GM23338 (cell line): ENCODE measurements at regions not wholly inside any gene's neighbourhood (a gene's known extent, or its start where the extent isn't known, plus 50 kb on each side); places are given as distances from the start of the nearest gene placed in this dataset.

ENCODE experiments used
- ATAC-seq: fragments of 200-7000 bp; cut with Tn5 transposase; 3 replicates; pipeline ENCODE4 v1.9.1; 2020
- DNase-seq: peaks from one replicate; pipeline ENCODE4 v3.0.0-alpha.2; 2015; ENCODE audit warnings: low spot score
- H2AFZ ChIP-seq: fragments of 200-600 bp; sonication (generic); 2 replicates; pipeline ENCODE4 v1.8.0; 2016; ENCODE audit warnings: antibody characterized with exemption, mild to moderate bottlenecking, moderate library complexity
- H3F3A ChIP-seq: fragments of 200-600 bp; sonication (generic); replicated peaks from 2 replicates; pipeline ENCODE4 v1.8.0; 2017; ENCODE audit warnings: antibody characterized with exemption, mixed run types, low read depth
- H3K27ac ChIP-seq: fragments of 200-600 bp; sonication (generic); 2 replicates; pipeline ENCODE4 v1.6.1; 2016; ENCODE audit warnings: low read depth
- H3K27me3 ChIP-seq: fragments of 200-600 bp; sonication (generic); 2 replicates; pipeline ENCODE4 v1.8.0; 2016; ENCODE audit warnings: mild to moderate bottlenecking, mixed run types, moderate library complexity; ENCODE audit not compliant: insufficient read depth
- H3K36me3 ChIP-seq: fragments of 200-600 bp; sonication (generic); 2 replicates; pipeline ENCODE4 v1.8.0; 2016; ENCODE audit warnings: mild to moderate bottlenecking; ENCODE audit not compliant: insufficient read depth
- H3K4me1 ChIP-seq: fragments of 200-600 bp; sonication (generic); 2 replicates; pipeline ENCODE4 v1.8.0; 2016; ENCODE audit warnings: mild to moderate bottlenecking, moderate library complexity; ENCODE audit not compliant: insufficient read depth
- H3K4me2 ChIP-seq: fragments of 200-600 bp; sonication (generic); 2 replicates; pipeline ENCODE4 v1.7.1; 2017; ENCODE audit warnings: mixed run types
- H3K4me3 ChIP-seq: fragments of 200-600 bp; sonication (generic); 2 replicates; pipeline ENCODE4 v1.6.1; 2016; ENCODE audit warnings: mixed run types
- H3K79me2 ChIP-seq: fragments of 200-600 bp; sonication (generic); replicated peaks from 2 replicates; pipeline ENCODE4 v1.8.0; 2017; ENCODE audit warnings: mild to moderate bottlenecking; ENCODE audit not compliant: insufficient read depth
- H3K9me2 ChIP-seq: fragments of 200-600 bp; sonication (generic); 2 replicates; pipeline ENCODE4 v1.8.0; 2017; ENCODE audit not compliant: insufficient read depth
- H4K20me1 ChIP-seq: fragments of 200-600 bp; sonication (generic); replicated peaks from 2 replicates; pipeline ENCODE4 v1.8.0; 2017; ENCODE audit warnings: mild to moderate bottlenecking; ENCODE audit not compliant: insufficient read depth
- H3K27ac Mint-ChIP-seq: 2 replicates; pipeline ENCODE4 v1.8.0; 2020; ENCODE audit warnings: inconsistent platforms, mild to moderate bottlenecking, moderate library complexity, mixed read lengths
- H3K27me3 Mint-ChIP-seq: 3 replicates; pipeline ENCODE4 v1.8.0; 2022; ENCODE audit warnings: low read depth, mild to moderate bottlenecking, moderate library complexity, mixed read lengths, inconsistent platforms; ENCODE audit not compliant: insufficient read depth, poor library complexity
- H3K36me3 Mint-ChIP-seq: 3 replicates; pipeline ENCODE4 v1.8.0; 2021; ENCODE audit warnings: low read depth, mild to moderate bottlenecking, inconsistent platforms, moderate library complexity, mixed read lengths
- H3K4me1 Mint-ChIP-seq: 3 replicates; pipeline ENCODE4 v1.8.0; 2020; ENCODE audit warnings: mild to moderate bottlenecking, inconsistent platforms, mixed read lengths
- H3K4me3 Mint-ChIP-seq: 3 replicates; pipeline ENCODE4 v1.8.0; 2021; ENCODE audit warnings: moderate library complexity, mild to moderate bottlenecking, inconsistent platforms, mixed read lengths
- H3K9me3 Mint-ChIP-seq: 3 replicates; pipeline ENCODE4 v1.8.0; 2020; ENCODE audit warnings: moderate library complexity, mild to moderate bottlenecking, inconsistent platforms, mixed read lengths
- ETS1 ChIP-seq: IDR thresholded peaks from 2 replicates; pipeline ENCODE4 v1.6.1; 2016; ENCODE audit warnings: antibody characterized with exemption
- EZH2 ChIP-seq: fragments of 200-600 bp; sonication (generic); IDR thresholded peaks from one replicate; pipeline ENCODE4 v1.8.0; 2017; ENCODE audit warnings: antibody characterized with exemption, mild to moderate bottlenecking, low read depth; ENCODE audit not compliant: unreplicated experiment
- JUNB ChIP-seq: IDR thresholded peaks from one replicate; pipeline ENCODE4 v1.6.1; 2016; ENCODE audit warnings: antibody characterized with exemption; ENCODE audit not compliant: unreplicated experiment
- POLR2AphosphoS5 ChIP-seq: IDR thresholded peaks from 2 replicates; pipeline ENCODE4 v1.6.1; 2016; ENCODE audit warnings: antibody characterized with exemption, low read depth
- REST ChIP-seq: IDR thresholded peaks from one replicate; pipeline ENCODE4 v1.6.1; 2018; ENCODE audit warnings: antibody characterized with exemption; ENCODE audit not compliant: unreplicated experiment
- STAT1 ChIP-seq: IDR thresholded peaks from one replicate; pipeline ENCODE4 v1.6.1; 2016; ENCODE audit warnings: antibody characterized with exemption; ENCODE audit not compliant: unreplicated experiment
- ZNF462 ChIP-seq: fragments of 250-450 bp; sonication (Bioruptor Pico); IDR thresholded peaks from 2 replicates; pipeline ENCODE4 v1.5.0; 2020; ENCODE audit warnings: mild to moderate bottlenecking, moderate library complexity

DNA sequence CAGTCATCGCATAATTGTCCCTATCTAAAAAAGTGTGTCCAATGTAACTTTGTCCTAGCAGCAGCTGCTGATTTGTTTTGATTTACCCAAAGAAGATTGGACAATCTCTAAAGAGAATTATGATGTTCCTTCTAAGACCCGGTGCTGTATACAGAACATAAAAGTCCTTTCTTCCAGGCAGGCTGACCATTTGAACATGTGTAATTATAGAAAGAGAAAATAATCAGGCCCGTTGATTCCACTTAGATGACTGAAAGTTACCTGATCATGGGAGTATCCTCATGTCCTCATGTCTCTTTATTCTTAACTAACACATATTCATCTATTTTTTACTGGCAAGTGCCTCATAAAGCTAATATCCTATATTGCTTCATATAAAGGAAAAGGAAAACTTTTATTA, 164.1 kb upstream of the MRPS30 start:
- Histone ChIP-seq H3K9me2 (no peaks in the 10 kb centered on the region), H3K27me3 (no peaks in the 10 kb centered on the region), H3K79me2 (no peaks in the 10 kb centered on the region), H3K4me1 (no peaks in the 10 kb centered on the region), H3F3A (no peaks in the 10 kb centered on the region), H3K4me3 (no peak overlapping the region), H3K36me3 (no peaks in the 10 kb centered on the region), H2AFZ (no peak overlapping the region), H3K27ac (no peak overlapping the region), H3K4me2 (no peak overlapping the region), H4K20me1 (no peaks in the 10 kb centered on the region)
- H3K36me3 Mint-ChIP-seq = no peaks in the 10 kb centered on the region
- no peak for TF ChIP-seq ETS1
- TF ChIP-seq REST = no peak
- no peak for TF ChIP-seq STAT1
- no peak for TF ChIP-seq POLR2AphosphoS5
- TF ChIP-seq EZH2 = no peak
- no peaks in the 10 kb centered on the region for H3K4me1 Mint-ChIP-seq
- no peak overlapping the region for H3K4me3 Mint-ChIP-seq
- no peaks in the 10 kb centered on the region for H3K27me3 Mint-ChIP-seq
- H3K9me3 Mint-ChIP-seq = peaks cover 3% of the 10 kb centered on the region; the same call in 1 of the 3 replicates
- DNase-seq (no peak), ATAC-seq (no peak)
- H3K27ac Mint-ChIP-seq = no peak overlapping the region

DNA sequence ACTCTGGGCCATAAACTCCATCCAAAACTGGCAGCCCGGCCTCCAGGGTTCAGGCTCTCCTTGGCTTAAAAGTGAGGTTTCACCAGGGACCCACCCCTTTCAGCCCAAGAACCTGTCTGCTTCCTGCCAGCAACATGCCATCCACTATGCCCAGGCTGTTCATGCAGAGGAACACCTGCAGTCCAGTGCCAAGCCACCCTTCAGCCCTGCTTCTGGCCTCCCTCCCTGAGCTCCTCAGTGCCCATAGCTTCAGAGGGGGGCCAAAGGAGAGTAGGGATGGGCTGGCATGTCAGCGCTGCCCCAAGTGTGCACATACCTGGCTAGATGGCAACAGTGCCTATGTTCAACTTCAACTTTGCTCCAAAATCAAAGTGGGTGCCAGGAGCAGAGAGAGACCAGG, 166.9 kb upstream of the MRPS30 start:
- DNase-seq (no peak), ATAC-seq (no peak)
- H2AFZ ChIP-seq = no peak overlapping the region
- H3K4me1 Mint-ChIP-seq = 0 out of 3 replicates have a peak, but pooled peaks cover 3% of the 10 kb centered on the region
- peaks cover 2% of the 10 kb centered on the region; the same call in 1 of the 2 replicates for H3K9me2 ChIP-seq
- no peaks in the 10 kb centered on the region for H3F3A ChIP-seq
- no peaks in the 10 kb centered on the region for H3K4me1 ChIP-seq
- H3K4me3 ChIP-seq = no peak overlapping the region
- H3K27me3 ChIP-seq = no peaks in the 10 kb centered on the region
- no peak overlapping the region for H3K4me2 ChIP-seq
- no peaks in the 10 kb centered on the region for H4K20me1 ChIP-seq
- H3K27ac ChIP-seq = no peak overlapping the region
- H3K9me3 Mint-ChIP-seq = peaks cover 3% of the 10 kb centered on the region; the same call in 1 of the 3 replicates
- peaks cover 1% of the 10 kb centered on the region for H3K27me3 Mint-ChIP-seq
- no peaks in the 10 kb centered on the region for H3K79me2 ChIP-seq
- no peak overlapping the region for H3K4me3 Mint-ChIP-seq
- no peaks in the 10 kb centered on the region for H3K36me3 ChIP-seq
- no peak overlapping the region for H3K27ac Mint-ChIP-seq
- no peaks in the 10 kb centered on the region for H3K36me3 Mint-ChIP-seq
- TF ChIP-seq JUNB (no peak), ZNF462 (CRISPR knock-in tag) (no peak), REST (no peak), POLR2AphosphoS5 (no peak)
